NB4 (cell line): ENCODE measurements at regions not wholly inside any gene's neighbourhood (a gene's known extent, or its start where the extent isn't known, plus 50 kb on each side); places are given as distances from the start of the nearest gene placed in this dataset.

Experiments used
- MAX ChIP-seq: IDR thresholded peaks from 2 replicates; pipeline ENCODE4 v1.6.1; 2011; ENCODE audit warnings: low read depth, low read length
- MYC ChIP-seq: IDR thresholded peaks from 2 replicates; pipeline ENCODE4 v1.6.1; 2011; ENCODE audit warnings: low read depth, low read length
- POLR2A ChIP-seq: IDR thresholded peaks from 2 replicates; pipeline ENCODE4 v1.6.1; 2011; ENCODE audit warnings: mild to moderate bottlenecking; ENCODE audit not compliant: insufficient read length; ENCODE audit errors: extremely low read depth
- TF ChIP-seq, protein P1 (sequence below): IDR thresholded peaks from one replicate; pipeline ENCODE4 v1.5.1; 2012; ENCODE audit warnings: low read depth, low read length

DNA sequence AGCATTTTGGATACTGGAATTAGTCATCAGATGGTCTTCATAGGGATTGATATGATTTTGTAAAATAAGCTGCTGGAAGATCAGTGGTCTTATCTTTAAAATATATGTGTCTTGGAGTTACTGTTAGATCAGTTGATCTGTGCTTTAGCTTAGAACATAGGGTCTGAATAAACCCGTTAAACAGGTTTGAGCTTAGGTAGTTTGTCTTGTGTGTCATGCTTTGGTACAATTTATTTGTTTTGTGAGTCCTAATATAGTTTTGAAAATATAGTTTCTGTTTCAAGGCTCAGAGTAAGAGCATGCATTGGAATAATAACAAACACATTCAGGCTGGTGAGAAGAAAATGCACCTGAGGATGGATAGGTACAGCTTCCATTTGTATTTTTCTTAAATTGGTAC is 505.0 kb downstream of the SLC16A7 start:
- TF ChIP-seq, protein P1, sequence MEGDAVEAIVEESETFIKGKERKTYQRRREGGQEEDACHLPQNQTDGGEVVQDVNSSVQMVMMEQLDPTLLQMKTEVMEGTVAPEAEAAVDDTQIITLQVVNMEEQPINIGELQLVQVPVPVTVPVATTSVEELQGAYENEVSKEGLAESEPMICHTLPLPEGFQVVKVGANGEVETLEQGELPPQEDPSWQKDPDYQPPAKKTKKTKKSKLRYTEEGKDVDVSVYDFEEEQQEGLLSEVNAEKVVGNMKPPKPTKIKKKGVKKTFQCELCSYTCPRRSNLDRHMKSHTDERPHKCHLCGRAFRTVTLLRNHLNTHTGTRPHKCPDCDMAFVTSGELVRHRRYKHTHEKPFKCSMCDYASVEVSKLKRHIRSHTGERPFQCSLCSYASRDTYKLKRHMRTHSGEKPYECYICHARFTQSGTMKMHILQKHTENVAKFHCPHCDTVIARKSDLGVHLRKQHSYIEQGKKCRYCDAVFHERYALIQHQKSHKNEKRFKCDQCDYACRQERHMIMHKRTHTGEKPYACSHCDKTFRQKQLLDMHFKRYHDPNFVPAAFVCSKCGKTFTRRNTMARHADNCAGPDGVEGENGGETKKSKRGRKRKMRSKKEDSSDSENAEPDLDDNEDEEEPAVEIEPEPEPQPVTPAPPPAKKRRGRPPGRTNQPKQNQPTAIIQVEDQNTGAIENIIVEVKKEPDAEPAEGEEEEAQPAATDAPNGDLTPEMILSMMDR: no peak
- TF ChIP-seq POLR2A (no peak), MAX (no peak), MYC (no peak)
